ENCODE measurements at regions not wholly inside any gene's neighbourhood (a gene's known extent, or its start where the extent isn't known, plus 50 kb on each side); places are given as distances from the start of the nearest gene placed in this dataset.

- intact Hi-C loops (cut with DNase I) = no loop called here
- Histone ChIP-seq H3K4me1 (ENCODE audit: control insufficient read depth in 2 of 3, insufficient read depth in 2 of 3, low read depth in 1 of 3, low read length in 3 of 3) (no peaks in the 10 kb centered on the region), H3K4me3 (ENCODE audit: low read length in 3 of 3) (no peak overlapping the region), H3K27ac (ENCODE audit: low read depth in 2 of 2, low read length in 2 of 2) (no peak overlapping the region), H3K36me3 (ENCODE audit: control insufficient read depth in 2 of 3, insufficient read depth in 3 of 3, low read length in 3 of 3) (no peaks in the 10 kb centered on the region), H3K9ac (ENCODE audit: low read length in 3 of 3) (no peak overlapping the region), H3K9me3 (ENCODE audit: control insufficient read depth in 2 of 3, insufficient read depth in 1 of 3, low read length in 3 of 3) (no peaks in the 10 kb centered on the region), H3K27me3 (ENCODE audit: control insufficient read depth, insufficient read depth, low read length) (no peaks in the 10 kb centered on the region)
- no peak for DNase-seq
- TF ChIP-seq CTCF (IDR thresholded peaks at IDR 0.05; ENCODE audit: borderline replicate concordance, extremely low read depth, insufficient read depth) = no peak
- FAIRE-seq = no peak
Measured at GRCh38 chr11:21659961-21660360, 532.9 kb upstream of the ANO5 start.

- Histone ChIP-seq H3K36me3 (ENCODE audit: control insufficient read depth in 2 of 3, insufficient read depth in 3 of 3, low read length in 3 of 3) (no peaks in the 10 kb centered on the region), H3K9ac (ENCODE audit: low read length in 3 of 3) (no peak overlapping the region), H3K27me3 (ENCODE audit: control insufficient read depth, insufficient read depth, low read length) (no peaks in the 10 kb centered on the region), H3K27ac (ENCODE audit: low read depth in 2 of 2, low read length in 2 of 2) (no peak overlapping the region), H3K9me3 (ENCODE audit: control insufficient read depth in 2 of 3, insufficient read depth in 1 of 3, low read length in 3 of 3) (no peaks in the 10 kb centered on the region), H3K4me1 (ENCODE audit: control insufficient read depth in 2 of 3, insufficient read depth in 2 of 3, low read depth in 1 of 3, low read length in 3 of 3) (no peaks in the 10 kb centered on the region), H3K4me3 (ENCODE audit: low read length in 3 of 3) (no peak overlapping the region)
- no peak for FAIRE-seq
- no peak for DNase-seq
- TF ChIP-seq CTCF (IDR thresholded peaks at IDR 0.05; ENCODE audit: borderline replicate concordance, extremely low read depth, insufficient read depth) = no peak
- intact Hi-C loops (cut with DNase I) = no loop called here
Measured at GRCh38 chr11:21675049-21675616, 517.8 kb upstream of the ANO5 start.

- H3K4me3 ChIP-seq (ENCODE audit: low read length in 3 of 3) = no peak overlapping the region
- no peaks in the 10 kb centered on the region for H3K4me1 ChIP-seq (ENCODE audit: control insufficient read depth in 2 of 3, insufficient read depth in 2 of 3, low read depth in 1 of 3, low read length in 3 of 3)
- no peak for TF ChIP-seq CTCF (IDR thresholded peaks at IDR 0.05; ENCODE audit: borderline replicate concordance, extremely low read depth, insufficient read depth)
- H3K27ac ChIP-seq (ENCODE audit: low read depth in 2 of 2, low read length in 2 of 2) = no peak overlapping the region
- H3K27me3 ChIP-seq (ENCODE audit: control insufficient read depth, insufficient read depth, low read length) = no peaks in the 10 kb centered on the region
- no peaks in the 10 kb centered on the region for H3K36me3 ChIP-seq (ENCODE audit: control insufficient read depth in 2 of 3, insufficient read depth in 3 of 3, low read length in 3 of 3)
- intact Hi-C loops (cut with DNase I) = no loop called here
- H3K9ac ChIP-seq (ENCODE audit: low read length in 3 of 3) = no peak overlapping the region
- H3K9me3 ChIP-seq (ENCODE audit: control insufficient read depth in 2 of 3, insufficient read depth in 1 of 3, low read length in 3 of 3) = no peaks in the 10 kb centered on the region
- FAIRE-seq = no peak
- no peak for DNase-seq
Measured at GRCh38 chr11:21687643-21688042, 505.2 kb upstream of the ANO5 start.

GRCh38 chr11:21704539-21704938 lies 488.3 kb upstream of the ANO5 start:
- intact Hi-C loops (cut with DNase I) = no loop called here
- H3K9me3 ChIP-seq (ENCODE audit: control insufficient read depth in 2 of 3, insufficient read depth in 1 of 3, low read length in 3 of 3) = no peaks in the 10 kb centered on the region

More at GRCh38 chr11:21704539-21704938, 488.3 kb upstream of the ANO5 start:
- DNase-seq (no peak), FAIRE-seq (no peak)
- no peak overlapping the region for H3K27ac ChIP-seq (ENCODE audit: low read depth in 2 of 2, low read length in 2 of 2)
- no peak for TF ChIP-seq CTCF (IDR thresholded peaks at IDR 0.05; ENCODE audit: borderline replicate concordance, extremely low read depth, insufficient read depth)
- H3K36me3 ChIP-seq (ENCODE audit: control insufficient read depth in 2 of 3, insufficient read depth in 3 of 3, low read length in 3 of 3) = no peaks in the 10 kb centered on the region
- H3K4me1 ChIP-seq (ENCODE audit: control insufficient read depth in 2 of 3, insufficient read depth in 2 of 3, low read depth in 1 of 3, low read length in 3 of 3) = no peaks in the 10 kb centered on the region
- H3K9ac ChIP-seq (ENCODE audit: low read length in 3 of 3) = no peak overlapping the region
- H3K27me3 ChIP-seq (ENCODE audit: control insufficient read depth, insufficient read depth, low read length) = no peaks in the 10 kb centered on the region
- H3K4me3 ChIP-seq (ENCODE audit: low read length in 3 of 3) = no peak overlapping the region
